ENCODE measurements at regions not wholly inside any gene's neighbourhood (a gene's known extent, or its start where the extent isn't known, plus 50 kb on each side); places are given as distances from the start of the nearest gene placed in this dataset.

DNA sequence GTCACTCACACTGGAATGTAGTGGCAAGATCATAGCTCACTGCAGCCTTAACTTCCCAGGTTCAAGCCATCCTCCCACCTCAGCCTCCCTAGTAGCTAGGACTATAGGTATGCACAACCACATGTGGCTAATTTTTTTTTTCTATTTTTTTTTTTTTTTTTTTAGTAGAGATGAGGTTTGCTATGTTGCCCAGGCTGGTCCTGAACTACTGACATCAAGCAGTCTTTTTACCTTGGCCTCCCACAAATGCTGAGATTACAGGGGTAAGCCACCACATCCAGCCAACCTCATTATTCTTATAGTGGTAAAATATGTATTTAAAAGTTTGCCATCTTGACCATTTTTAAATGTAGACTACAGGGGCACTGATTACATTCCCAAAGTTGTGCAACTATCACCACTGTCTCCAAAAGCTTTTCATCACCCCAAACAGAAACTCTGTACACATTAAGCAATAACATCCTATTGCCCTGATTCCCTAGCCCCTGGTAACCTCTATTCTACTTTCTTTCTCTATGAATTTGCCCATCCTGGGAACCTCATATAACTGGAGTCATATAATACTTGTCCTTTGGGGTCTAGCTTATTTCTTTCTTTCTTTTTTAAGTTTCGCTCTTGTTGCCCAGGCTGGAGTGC, 268.0 kb upstream of the JARID2 start (continued):
- no peak for TF ChIP-seq ZNF138 (CRISPR knock-in tag; conservative IDR thresholded peaks at IDR 0.05)

DNA sequence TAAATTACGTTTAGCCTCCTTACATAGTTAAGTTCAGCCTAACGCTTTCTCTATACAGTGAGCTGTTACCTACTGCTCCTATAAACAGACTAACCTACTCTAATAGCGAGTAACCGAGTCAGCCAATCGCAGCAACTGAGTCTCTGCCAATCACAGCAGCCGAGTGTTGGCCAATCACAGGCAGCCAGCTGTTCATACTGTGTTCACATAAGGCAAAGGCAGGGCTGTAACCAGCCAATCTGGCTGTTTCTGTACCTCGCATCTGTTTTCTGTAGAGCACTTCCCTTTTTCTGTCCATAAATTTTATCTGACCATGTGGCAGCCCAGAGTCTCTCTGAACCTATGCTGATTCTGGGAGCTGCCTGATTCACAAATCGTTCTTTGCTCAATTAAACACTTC, 263.9 kb upstream of the JARID2 start:
- CTCF ChIA-PET = no interaction called here

DNA sequence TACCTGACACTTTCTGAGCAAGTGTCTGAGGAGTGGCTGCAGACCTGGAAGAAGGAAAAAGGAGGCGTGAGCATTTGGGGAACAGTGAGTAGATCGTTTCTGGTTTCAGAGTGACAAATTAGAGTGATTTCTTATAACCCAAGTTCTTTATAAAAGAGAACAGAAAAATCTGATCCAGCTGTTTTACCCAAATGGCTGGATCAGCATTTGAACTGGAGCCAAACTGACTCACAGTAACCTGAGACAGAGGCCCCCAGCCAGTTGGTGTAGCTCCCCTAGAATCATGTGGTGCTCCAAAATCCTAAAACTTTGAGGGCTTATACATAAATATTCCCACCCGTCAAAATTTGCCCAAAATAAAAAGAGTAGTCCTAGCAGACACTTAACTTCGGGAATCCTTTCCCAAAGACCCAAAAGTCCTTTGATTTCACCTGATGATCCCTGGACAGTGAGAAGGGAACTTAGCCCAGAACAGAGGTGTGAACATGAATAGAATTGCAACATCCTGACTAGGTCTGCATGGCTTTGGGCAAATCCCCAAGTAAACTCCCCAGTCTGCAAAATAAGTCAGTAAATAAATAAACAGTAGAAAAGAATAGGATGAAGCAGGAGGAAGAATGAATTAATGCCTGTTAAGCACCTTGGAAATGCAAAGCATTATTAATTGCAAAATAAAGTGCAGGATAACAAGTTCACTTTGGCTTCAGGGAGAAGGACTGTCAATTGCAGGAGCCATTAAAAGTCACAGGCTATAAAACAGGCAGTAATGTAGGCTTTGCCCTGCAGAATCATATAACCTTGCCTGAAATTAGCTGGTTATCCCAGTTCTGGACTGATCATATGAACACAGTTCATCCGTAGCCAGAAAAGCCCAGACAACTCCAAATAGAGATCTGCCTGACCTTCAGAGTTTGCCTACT, 262.0 kb upstream of the JARID2 start:
- no peak for DNase-seq (ENCODE audit: low spot score)
- ATAC-seq = no peak
- H3K9me3 Mint-ChIP-seq = no peaks in the 10 kb centered on the region
- H3K27me3 Mint-ChIP-seq (ENCODE audit: low read depth) = no peaks in the 10 kb centered on the region
- H3K27ac Mint-ChIP-seq = no peak overlapping the region
- ChIA-PET POLR2A (no interaction called here), CTCF (interaction anchor here (0.6 kb wide), 1 partner anchor 520 kb away, joined by 3 read pairs; no protein-coding TSS in a partner anchor)
- H3K4me1 Mint-ChIP-seq = peaks cover 22% of the 10 kb centered on the region
- peaks cover 8% of the 10 kb centered on the region for H3K36me3 Mint-ChIP-seq
- H3K4me3 Mint-ChIP-seq = no peak overlapping the region
- TF ChIP-seq, protein P1, sequence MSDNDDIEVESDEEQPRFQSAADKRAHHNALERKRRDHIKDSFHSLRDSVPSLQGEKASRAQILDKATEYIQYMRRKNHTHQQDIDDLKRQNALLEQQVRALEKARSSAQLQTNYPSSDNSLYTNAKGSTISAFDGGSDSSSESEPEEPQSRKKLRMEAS (CRISPR knock-in tag; IDR thresholded peaks at IDR 0.05) = no peak
- TF ChIP-seq, protein P2, sequence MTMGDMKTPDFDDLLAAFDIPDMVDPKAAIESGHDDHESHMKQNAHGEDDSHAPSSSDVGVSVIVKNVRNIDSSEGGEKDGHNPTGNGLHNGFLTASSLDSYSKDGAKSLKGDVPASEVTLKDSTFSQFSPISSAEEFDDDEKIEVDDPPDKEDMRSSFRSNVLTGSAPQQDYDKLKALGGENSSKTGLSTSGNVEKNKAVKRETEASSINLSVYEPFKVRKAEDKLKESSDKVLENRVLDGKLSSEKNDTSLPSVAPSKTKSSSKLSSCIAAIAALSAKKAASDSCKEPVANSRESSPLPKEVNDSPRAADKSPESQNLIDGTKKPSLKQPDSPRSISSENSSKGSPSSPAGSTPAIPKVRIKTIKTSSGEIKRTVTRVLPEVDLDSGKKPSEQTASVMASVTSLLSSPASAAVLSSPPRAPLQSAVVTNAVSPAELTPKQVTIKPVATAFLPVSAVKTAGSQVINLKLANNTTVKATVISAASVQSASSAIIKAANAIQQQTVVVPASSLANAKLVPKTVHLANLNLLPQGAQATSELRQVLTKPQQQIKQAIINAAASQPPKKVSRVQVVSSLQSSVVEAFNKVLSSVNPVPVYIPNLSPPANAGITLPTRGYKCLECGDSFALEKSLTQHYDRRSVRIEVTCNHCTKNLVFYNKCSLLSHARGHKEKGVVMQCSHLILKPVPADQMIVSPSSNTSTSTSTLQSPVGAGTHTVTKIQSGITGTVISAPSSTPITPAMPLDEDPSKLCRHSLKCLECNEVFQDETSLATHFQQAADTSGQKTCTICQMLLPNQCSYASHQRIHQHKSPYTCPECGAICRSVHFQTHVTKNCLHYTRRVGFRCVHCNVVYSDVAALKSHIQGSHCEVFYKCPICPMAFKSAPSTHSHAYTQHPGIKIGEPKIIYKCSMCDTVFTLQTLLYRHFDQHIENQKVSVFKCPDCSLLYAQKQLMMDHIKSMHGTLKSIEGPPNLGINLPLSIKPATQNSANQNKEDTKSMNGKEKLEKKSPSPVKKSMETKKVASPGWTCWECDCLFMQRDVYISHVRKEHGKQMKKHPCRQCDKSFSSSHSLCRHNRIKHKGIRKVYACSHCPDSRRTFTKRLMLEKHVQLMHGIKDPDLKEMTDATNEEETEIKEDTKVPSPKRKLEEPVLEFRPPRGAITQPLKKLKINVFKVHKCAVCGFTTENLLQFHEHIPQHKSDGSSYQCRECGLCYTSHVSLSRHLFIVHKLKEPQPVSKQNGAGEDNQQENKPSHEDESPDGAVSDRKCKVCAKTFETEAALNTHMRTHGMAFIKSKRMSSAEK (CRISPR knock-in tag; IDR thresholded peaks at IDR 0.05; ENCODE audit: borderline replicate concordance) = no peak
- TF ChIP-seq HMGA2 (CRISPR knock-in tag; IDR thresholded peaks at IDR 0.05) (no peak), SMAD3 (CRISPR knock-in tag; IDR thresholded peaks at IDR 0.05; ENCODE audit: borderline replicate concordance) (no peak), CBFB (CRISPR knock-in tag; IDR thresholded peaks at IDR 0.05; ENCODE audit: low read depth) (no peak), ATF1 (CRISPR knock-in tag; IDR thresholded peaks at IDR 0.05) (no peak), RORB (CRISPR knock-in tag; IDR thresholded peaks at IDR 0.05) (no peak)

More for the DNA sequence above, 263.9 kb upstream of the JARID2 start:
- Mint-ChIP-seq H3K27ac (no peak overlapping the region), H3K4me1 (peaks cover 22% of the 10 kb centered on the region), H3K4me3 (no peak overlapping the region), H3K9me3 (no peaks in the 10 kb centered on the region), H3K36me3 (peaks cover 8% of the 10 kb centered on the region), H3K27me3 (ENCODE audit: low read depth) (no peaks in the 10 kb centered on the region)
- no peak for ATAC-seq
- DNase-seq (ENCODE audit: low spot score) = no peak
- POLR2A ChIA-PET = no interaction called here
- TF ChIP-seq JAZF1 (CRISPR knock-in tag; IDR thresholded peaks at IDR 0.05) (no peak), SMAD4 (CRISPR knock-in tag; IDR thresholded peaks at IDR 0.05) (no peak), GRHL2 (CRISPR knock-in tag; IDR thresholded peaks at IDR 0.05; ENCODE audit: insufficient replicate concordance, severe bottlenecking) (no peak), KAT7 (CRISPR knock-in tag; IDR thresholded peaks at IDR 0.05; ENCODE audit: borderline replicate concordance) (no peak), ZBTB21 (CRISPR knock-in tag; IDR thresholded peaks at IDR 0.05; ENCODE audit: borderline replicate concordance) (no peak), FOXK1 (CRISPR knock-in tag; IDR thresholded peaks at IDR 0.05) (no peak)
- TF ChIP-seq, protein P3, sequence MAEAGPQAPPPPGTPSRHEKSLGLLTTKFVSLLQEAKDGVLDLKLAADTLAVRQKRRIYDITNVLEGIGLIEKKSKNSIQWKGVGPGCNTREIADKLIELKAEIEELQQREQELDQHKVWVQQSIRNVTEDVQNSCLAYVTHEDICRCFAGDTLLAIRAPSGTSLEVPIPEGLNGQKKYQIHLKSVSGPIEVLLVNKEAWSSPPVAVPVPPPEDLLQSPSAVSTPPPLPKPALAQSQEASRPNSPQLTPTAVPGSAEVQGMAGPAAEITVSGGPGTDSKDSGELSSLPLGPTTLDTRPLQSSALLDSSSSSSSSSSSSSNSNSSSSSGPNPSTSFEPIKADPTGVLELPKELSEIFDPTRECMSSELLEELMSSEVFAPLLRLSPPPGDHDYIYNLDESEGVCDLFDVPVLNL (CRISPR knock-in tag; IDR thresholded peaks at IDR 0.05; ENCODE audit: borderline replicate concordance, low read depth) = no peak
